ENCODE measurements at regions not wholly inside any gene's neighbourhood (a gene's known extent, or its start where the extent isn't known, plus 50 kb on each side); places are given as distances from the start of the nearest gene placed in this dataset.

- no peak for DNase-seq
These were observed 87.0 kb downstream of the CD164 start for GRCh38 chr6:109295109-109295773.

- DNase-seq: no peak
These were observed 89.2 kb downstream of the CD164 start for GRCh38 chr6:109292983-109293586.

- DNase-seq: no peak
These were observed 89.8 kb downstream of the CD164 start for GRCh38 chr6:109292420-109292819.

- DNase-seq: no peak
These were observed 90.4 kb downstream of the CD164 start for GRCh38 chr6:109291902-109292301.

GRCh38 chr6:109290143-109290931 lies 91.9 kb downstream of the CD164 start:
- DNase-seq: no peak

GRCh38 chr6:109285366-109285765 lies 96.9 kb downstream of the CD164 start:
- DNase-seq: no peak

GRCh38 chr6:109284675-109285074 lies 97.6 kb downstream of the CD164 start:
- no peak for DNase-seq

GRCh38 chr6:109282756-109283155 lies 99.5 kb downstream of the CD164 start:
- DNase-seq: no peak

GRCh38 chr6:109279628-109280027 lies 102.6 kb downstream of the CD164 start:
- no peak for DNase-seq

GRCh38 chr6:109271622-109272021 lies 110.6 kb downstream of the CD164 start:
- DNase-seq: no peak

- no peak for DNase-seq
These were observed 112.2 kb downstream of the CD164 start for GRCh38 chr6:109269953-109270517.

GRCh38 chr6:109269057-109269456 lies 113.2 kb downstream of the CD164 start:
- DNase-seq: no peak

- no peak for DNase-seq
These were observed 116.7 kb downstream of the CD164 start for GRCh38 chr6:109265530-109265929.

GRCh38 chr6:109263873-109264700 lies 118.2 kb downstream of the CD164 start:
- DNase-seq: no peak

GRCh38 chr6:109262261-109262660 lies 120.0 kb downstream of the CD164 start:
- DNase-seq: no peak

GRCh38 chr6:109261811-109262210 lies 120.5 kb downstream of the CD164 start:
- DNase-seq: no peak

- DNase-seq: no peak
These were observed 121.6 kb downstream of the CD164 start for GRCh38 chr6:109260701-109261100.

GRCh38 chr6:109260126-109260525 lies 122.1 kb downstream of the CD164 start:
- DNase-seq: no peak

GRCh38 chr6:109258129-109258528 lies 124.1 kb downstream of the CD164 start:
- DNase-seq: no peak

- no peak for DNase-seq
These were observed 124.8 kb downstream of the CD164 start for GRCh38 chr6:109257494-109257893.

- DNase-seq: no peak
These were observed 126.2 kb downstream of the CD164 start for GRCh38 chr6:109255946-109256640.

GRCh38 chr6:109255087-109255486 lies 127.2 kb downstream of the CD164 start:
- DNase-seq: no peak
